Coronary artery (tissue), 2 donors: ENCODE measurements at regions not wholly inside any gene's neighbourhood (a gene's known extent, or its start where the extent isn't known, plus 50 kb on each side); places are given as distances from the start of the nearest gene placed in this dataset.

ENCODE experiments used
- DNase-seq: peaks from one replicate; pipeline ENCODE4 v3.0.0-alpha.2; 2017; ENCODE audit warnings: low spot score
- H3K27ac ChIP-seq, 2 donors: fragments of 200-600 bp; sonication (generic); one replicate each; pipeline ENCODE4 v1.5.1; 2016 to 2019
- H3K4me3 ChIP-seq: fragments of 200-600 bp; sonication (generic); 2 replicates; pipeline ENCODE4 v1.5.1; 2016; ENCODE audit warnings: mild to moderate bottlenecking, moderate library complexity
- TF ChIP-seq, protein P1 (sequence below): fragments of 200-600 bp; sonication (generic); IDR thresholded peaks from one replicate; pipeline ENCODE4 v1.5.1; 2019; ENCODE audit warnings: antibody characterized with exemption

DNA sequence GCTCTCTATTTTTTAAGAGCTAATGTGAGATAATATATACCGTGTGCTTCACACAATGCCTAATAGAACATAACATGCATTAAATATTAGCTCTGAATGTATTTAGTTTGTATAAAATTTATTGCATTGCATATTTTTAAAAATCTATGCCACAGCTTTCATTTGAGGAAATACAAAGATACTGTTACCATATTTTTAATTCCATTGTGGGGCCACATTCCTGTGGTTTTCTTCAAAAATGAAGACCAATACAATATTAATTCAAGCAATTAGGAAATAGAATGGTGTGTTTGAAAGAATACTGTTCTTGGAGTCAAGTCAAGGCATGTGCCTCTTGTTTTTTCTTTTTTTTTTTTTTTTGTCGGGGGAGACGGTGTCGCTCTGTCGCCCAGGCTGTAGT is 95.4 kb upstream of the CADPS start:
- no peak overlapping the region for H3K4me3 ChIP-seq
- TF ChIP-seq, protein P1, sequence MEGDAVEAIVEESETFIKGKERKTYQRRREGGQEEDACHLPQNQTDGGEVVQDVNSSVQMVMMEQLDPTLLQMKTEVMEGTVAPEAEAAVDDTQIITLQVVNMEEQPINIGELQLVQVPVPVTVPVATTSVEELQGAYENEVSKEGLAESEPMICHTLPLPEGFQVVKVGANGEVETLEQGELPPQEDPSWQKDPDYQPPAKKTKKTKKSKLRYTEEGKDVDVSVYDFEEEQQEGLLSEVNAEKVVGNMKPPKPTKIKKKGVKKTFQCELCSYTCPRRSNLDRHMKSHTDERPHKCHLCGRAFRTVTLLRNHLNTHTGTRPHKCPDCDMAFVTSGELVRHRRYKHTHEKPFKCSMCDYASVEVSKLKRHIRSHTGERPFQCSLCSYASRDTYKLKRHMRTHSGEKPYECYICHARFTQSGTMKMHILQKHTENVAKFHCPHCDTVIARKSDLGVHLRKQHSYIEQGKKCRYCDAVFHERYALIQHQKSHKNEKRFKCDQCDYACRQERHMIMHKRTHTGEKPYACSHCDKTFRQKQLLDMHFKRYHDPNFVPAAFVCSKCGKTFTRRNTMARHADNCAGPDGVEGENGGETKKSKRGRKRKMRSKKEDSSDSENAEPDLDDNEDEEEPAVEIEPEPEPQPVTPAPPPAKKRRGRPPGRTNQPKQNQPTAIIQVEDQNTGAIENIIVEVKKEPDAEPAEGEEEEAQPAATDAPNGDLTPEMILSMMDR: no peak
- H3K27ac ChIP-seq: no peak overlapping the region

DNA sequence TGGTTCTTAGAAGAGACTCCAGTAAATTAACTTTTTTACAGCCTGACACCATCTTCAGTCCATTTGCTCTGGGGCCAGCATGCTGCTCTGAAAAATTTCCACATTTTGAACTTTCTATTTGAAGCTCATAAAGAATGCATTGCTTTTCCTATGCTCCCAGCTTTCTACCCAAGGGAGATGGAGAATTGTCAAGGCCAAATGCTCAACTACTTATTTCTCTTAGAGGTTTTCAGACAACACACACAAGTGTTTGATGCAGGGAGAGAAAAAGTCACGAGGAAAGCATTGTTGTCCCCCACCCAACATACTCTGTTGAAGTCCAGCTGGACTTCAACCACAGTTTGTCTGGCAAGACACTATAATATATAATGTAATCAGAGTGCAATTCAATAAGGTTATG is 100.3 kb upstream of the CADPS start:
- TF ChIP-seq, protein P1: no peak
- no peak for DNase-seq
- Histone ChIP-seq H3K4me3 (no peak overlapping the region), H3K27ac (no peak overlapping the region)

More for the DNA sequence above, 95.4 kb upstream of the CADPS start:
- DNase-seq: no peak

DNA sequence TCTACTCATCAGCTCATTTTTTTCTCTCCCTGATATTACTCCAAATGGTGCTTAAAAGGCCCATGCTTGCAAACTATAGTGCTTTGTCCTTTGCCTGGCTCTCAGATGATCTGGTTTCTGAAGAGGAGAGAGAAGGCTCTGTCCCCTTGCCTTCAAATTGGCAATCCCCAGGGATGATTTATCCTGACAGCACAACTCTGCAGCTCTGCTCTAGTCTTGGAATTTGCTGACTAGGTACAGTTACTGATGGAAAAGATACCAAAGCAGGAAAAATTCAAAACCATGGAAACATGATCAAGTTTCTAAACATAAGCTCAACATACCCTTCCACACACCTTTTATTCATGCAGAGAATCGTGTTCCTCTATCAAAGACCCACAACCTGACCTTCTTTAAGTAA is 106.7 kb upstream of the CADPS start:
- DNase-seq: no peak
- TF ChIP-seq, protein P1: no peak

DNA sequence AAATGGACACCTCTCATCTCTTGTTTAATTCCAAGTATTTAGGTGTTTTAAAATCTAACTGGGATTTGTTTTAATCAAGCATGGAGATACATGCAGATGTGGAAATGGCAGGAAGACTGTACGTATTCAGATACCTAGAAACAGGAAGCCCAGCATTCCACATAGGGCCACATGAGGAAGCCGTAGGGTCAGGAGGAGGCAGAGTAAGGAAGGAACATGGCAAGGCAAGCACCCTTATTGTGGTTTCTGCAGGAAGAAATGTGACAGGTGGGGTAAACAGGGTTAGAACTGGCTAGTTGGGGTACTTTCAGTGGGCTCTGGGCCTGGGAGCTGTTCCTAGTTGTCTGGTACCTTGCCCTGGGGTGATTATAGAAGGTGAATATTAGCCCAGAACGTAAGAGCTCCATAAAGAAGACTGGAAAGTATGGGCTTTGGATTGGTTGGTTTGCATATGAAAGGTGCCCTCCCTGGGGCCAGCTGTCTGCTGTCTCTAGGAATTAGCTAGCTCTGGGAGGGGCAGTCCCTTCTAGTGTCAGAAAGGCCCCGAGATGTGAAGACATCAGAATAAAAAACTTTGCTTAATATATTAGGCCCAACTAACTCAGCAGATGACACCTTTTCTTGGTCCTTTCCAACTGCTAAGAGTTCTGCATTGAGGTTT is 107.7 kb upstream of the CADPS start:
- no peak for DNase-seq
- no peak overlapping the region for H3K27ac ChIP-seq
- H3K4me3 ChIP-seq: no peak overlapping the region
- TF ChIP-seq, protein P1: no peak

More for the DNA sequence above, 106.7 kb upstream of the CADPS start:
- no peak overlapping the region for H3K27ac ChIP-seq
- H3K4me3 ChIP-seq: no peak overlapping the region

DNA sequence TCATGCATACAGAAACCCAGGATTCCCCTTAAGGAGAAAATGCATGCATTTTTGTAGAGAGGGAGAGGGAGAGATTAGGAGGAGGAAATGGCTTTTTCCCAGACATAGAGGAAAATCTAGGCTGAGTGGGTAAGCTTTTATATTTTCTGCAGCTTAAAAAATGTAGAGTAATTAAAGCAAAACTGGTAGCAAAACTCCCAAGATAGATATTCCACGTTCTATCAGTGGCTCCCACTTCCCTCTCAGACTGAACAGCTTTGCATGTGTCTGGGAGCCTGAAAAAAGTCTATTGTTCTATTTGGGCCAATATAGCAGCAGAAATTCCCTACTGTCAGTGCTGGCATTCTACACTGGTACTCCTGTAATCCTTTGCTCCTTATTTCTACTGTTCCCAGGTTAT is 110.8 kb upstream of the CADPS start:
- H3K27ac ChIP-seq: no peak overlapping the region
- TF ChIP-seq, protein P1: no peak
- no peak for DNase-seq
- no peak overlapping the region for H3K4me3 ChIP-seq

DNA sequence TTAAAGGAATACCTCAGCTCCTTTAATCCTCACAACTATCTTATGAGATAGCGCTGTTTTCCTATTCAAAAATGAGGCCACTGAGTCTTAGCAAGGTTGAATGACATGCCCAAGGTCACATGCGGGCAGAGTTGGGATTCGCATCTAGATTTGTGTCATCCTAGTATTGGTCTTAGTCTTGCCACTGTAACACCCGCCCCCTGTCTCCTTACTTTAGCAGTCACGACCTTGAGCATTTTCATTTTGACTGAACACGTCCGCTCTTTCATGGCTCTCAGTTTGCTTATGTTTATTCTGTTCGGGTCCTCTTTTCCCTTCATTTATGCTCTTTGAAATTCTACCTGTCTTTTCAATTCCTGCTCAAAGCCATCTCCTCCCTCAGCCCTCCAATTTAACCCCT is 112.5 kb upstream of the CADPS start:
- TF ChIP-seq, protein P1: no peak
- Histone ChIP-seq H3K4me3 (no peak overlapping the region), H3K27ac (no peak overlapping the region)
- no peak for DNase-seq

DNA sequence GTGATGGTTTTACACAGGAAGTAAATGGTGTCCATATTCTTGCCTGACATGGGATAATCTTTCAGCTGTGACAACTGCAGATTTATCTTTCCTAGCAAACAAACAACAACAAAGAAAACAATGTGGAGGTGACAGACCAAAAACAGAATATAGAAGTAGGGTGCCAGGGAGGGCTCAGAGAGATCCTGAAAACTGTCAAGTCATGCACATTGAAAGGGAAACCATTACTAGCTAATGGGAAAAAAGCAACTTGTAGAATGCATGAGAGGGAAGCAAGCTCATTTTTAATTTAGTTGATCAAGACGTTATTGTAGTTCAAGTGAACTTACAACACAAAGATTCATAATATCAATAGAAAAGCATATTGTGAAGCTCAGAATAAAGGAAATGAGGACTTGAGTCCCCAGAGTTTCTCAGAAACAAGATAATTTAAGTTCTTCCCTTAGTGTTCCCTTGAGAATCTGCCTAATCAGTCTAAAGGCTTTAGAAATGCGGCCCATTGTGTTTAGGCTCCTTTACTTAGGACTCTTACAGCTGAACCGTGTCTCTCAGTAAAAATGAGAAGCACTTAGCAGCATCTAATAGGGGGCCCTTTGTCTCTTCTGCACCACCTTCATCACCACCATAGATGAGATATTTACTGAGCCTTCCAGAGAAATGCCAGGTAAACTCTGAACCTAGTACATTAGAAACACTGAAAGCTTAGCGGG is 115.6 kb upstream of the CADPS start:
- Histone ChIP-seq H3K27ac (no peak overlapping the region), H3K4me3 (no peak overlapping the region)
- TF ChIP-seq, protein P1: no peak
- DNase-seq: no peak
